ENCODE measurements at regions not wholly inside any gene's neighbourhood (a gene's known extent, or its start where the extent isn't known, plus 50 kb on each side); places are given as distances from the start of the nearest gene placed in this dataset.

GRCh38 chr3:1710663-1711062 is 388.0 kb upstream of the CNTN4 start:
- Histone ChIP-seq H3K4me2 (no peak overlapping the region), H3F3A (replicated peaks; ENCODE audit: insufficient read depth) (no peaks in the 10 kb centered on the region), H2AFZ (ENCODE audit: low read depth) (no peak overlapping the region), H3K9me2 (no peaks in the 10 kb centered on the region), H3K27me3 (ENCODE audit: insufficient read depth) (no peaks in the 10 kb centered on the region), H3K9ac (no peak overlapping the region), H3K9me3 (no peaks in the 10 kb centered on the region; the same call in 1 of the 2 replicates), H3K79me2 (ENCODE audit: insufficient read depth) (no peaks in the 10 kb centered on the region), H3K4me1 (ENCODE audit: control insufficient read depth in 1 of 2, insufficient read depth in 2 of 2, low read depth in 1 of 2, low read length in 1 of 2) (no peaks in the 10 kb centered on the region; a peak in 1 of 4 replicates), H4K20me1 (ENCODE audit: insufficient read depth) (no peaks in the 10 kb centered on the region), H3K4me3 (ENCODE audit: low read depth in 2 of 2, low read length in 1 of 2) (no peak overlapping the region), H3K27ac (ENCODE audit: low read depth in 2 of 2, low read length in 1 of 2) (no peak overlapping the region), H3K36me3 (replicated peaks in 1 of 2; ENCODE audit: control insufficient read depth in 1 of 2, insufficient read depth in 2 of 2, low read length in 1 of 2) (no peaks in the 10 kb centered on the region)
- no peak for TF ChIP-seq TAF1 (IDR thresholded peaks at IDR 0.05; ENCODE audit: borderline replicate concordance, low read depth, low read length)
- no peak for TF ChIP-seq TCF12 (IDR thresholded peaks at IDR 0.05)
- no peak for TF ChIP-seq RAD21 (IDR thresholded peaks at IDR 0.05; ENCODE audit: low read length)
- no peak for TF ChIP-seq FOSL2 (IDR thresholded peaks at IDR 0.05; ENCODE audit: borderline replicate concordance, low read depth)
- TF ChIP-seq, protein P1, sequence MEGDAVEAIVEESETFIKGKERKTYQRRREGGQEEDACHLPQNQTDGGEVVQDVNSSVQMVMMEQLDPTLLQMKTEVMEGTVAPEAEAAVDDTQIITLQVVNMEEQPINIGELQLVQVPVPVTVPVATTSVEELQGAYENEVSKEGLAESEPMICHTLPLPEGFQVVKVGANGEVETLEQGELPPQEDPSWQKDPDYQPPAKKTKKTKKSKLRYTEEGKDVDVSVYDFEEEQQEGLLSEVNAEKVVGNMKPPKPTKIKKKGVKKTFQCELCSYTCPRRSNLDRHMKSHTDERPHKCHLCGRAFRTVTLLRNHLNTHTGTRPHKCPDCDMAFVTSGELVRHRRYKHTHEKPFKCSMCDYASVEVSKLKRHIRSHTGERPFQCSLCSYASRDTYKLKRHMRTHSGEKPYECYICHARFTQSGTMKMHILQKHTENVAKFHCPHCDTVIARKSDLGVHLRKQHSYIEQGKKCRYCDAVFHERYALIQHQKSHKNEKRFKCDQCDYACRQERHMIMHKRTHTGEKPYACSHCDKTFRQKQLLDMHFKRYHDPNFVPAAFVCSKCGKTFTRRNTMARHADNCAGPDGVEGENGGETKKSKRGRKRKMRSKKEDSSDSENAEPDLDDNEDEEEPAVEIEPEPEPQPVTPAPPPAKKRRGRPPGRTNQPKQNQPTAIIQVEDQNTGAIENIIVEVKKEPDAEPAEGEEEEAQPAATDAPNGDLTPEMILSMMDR (IDR thresholded peaks at IDR 0.05) = no peak
- no peak for TF ChIP-seq MEF2A (IDR thresholded peaks at IDR 0.05; ENCODE audit: borderline replicate concordance, low read depth)
- TF ChIP-seq RFX5 (IDR thresholded peaks at IDR 0.05; ENCODE audit: low read length) = no peak
- no peak for TF ChIP-seq CHD2 (IDR thresholded peaks at IDR 0.05; ENCODE audit: low read length, partially characterized antibody)
- TF ChIP-seq, protein P2, sequence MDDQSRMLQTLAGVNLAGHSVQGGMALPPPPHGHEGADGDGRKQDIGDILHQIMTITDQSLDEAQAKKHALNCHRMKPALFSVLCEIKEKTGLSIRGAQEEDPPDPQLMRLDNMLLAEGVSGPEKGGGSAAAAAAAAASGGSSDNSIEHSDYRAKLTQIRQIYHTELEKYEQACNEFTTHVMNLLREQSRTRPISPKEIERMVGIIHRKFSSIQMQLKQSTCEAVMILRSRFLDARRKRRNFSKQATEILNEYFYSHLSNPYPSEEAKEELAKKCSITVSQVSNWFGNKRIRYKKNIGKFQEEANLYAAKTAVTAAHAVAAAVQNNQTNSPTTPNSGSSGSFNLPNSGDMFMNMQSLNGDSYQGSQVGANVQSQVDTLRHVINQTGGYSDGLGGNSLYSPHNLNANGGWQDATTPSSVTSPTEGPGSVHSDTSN (IDR thresholded peaks at IDR 0.05) = no peak
- TF ChIP-seq GABPA (IDR thresholded peaks at IDR 0.05; ENCODE audit: low read depth) = no peak
- TF ChIP-seq, protein P3, sequence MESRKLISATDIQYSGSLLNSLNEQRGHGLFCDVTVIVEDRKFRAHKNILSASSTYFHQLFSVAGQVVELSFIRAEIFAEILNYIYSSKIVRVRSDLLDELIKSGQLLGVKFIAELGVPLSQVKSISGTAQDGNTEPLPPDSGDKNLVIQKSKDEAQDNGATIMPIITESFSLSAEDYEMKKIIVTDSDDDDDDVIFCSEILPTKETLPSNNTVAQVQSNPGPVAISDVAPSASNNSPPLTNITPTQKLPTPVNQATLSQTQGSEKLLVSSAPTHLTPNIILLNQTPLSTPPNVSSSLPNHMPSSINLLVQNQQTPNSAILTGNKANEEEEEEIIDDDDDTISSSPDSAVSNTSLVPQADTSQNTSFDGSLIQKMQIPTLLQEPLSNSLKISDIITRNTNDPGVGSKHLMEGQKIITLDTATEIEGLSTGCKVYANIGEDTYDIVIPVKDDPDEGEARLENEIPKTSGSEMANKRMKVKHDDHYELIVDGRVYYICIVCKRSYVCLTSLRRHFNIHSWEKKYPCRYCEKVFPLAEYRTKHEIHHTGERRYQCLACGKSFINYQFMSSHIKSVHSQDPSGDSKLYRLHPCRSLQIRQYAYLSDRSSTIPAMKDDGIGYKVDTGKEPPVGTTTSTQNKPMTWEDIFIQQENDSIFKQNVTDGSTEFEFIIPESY (IDR thresholded peaks at IDR 0.05; ENCODE audit: borderline replicate concordance, low read depth) = no peak
- no peak for TF ChIP-seq REST (IDR thresholded peaks at IDR 0.05; ENCODE audit: low read depth, low read length)
- no peak for TF ChIP-seq POLR2AphosphoS5 (IDR thresholded peaks at IDR 0.05; ENCODE audit: low read depth, low read length)
- TF ChIP-seq FOXM1 (IDR thresholded peaks at IDR 0.05; ENCODE audit: low read depth) = no peak
- TF ChIP-seq EP300 (IDR thresholded peaks at IDR 0.05; ENCODE audit: borderline replicate concordance in 1 of 2, low read depth in 1 of 2, low read length in 1 of 2) = no peak
- no peak for TF ChIP-seq GATA2 (CRISPR knock-in tag; IDR thresholded peaks at IDR 0.05)
- no peak for TF ChIP-seq ELF1 (IDR thresholded peaks at IDR 0.05)
- no peak for TF ChIP-seq RCOR1 (IDR thresholded peaks at IDR 0.05; ENCODE audit: low read length)
- TF ChIP-seq, protein P4, sequence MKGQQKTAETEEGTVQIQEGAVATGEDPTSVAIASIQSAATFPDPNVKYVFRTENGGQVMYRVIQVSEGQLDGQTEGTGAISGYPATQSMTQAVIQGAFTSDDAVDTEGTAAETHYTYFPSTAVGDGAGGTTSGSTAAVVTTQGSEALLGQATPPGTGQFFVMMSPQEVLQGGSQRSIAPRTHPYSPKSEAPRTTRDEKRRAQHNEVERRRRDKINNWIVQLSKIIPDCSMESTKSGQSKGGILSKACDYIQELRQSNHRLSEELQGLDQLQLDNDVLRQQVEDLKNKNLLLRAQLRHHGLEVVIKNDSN (IDR thresholded peaks at IDR 0.05; ENCODE audit: borderline replicate concordance, low read depth) = no peak
- WGBS (ENCODE audit: low lambda C conversion rate) = 48% methylated on average over 5 of the region's 11 CpGs
- ChIA-PET CTCF (no interaction called here), POLR2A (no interaction called here)
- no peak for DNase-seq
